ENCODE measurements at regions not wholly inside any gene's neighbourhood (a gene's known extent, or its start where the extent isn't known, plus 50 kb on each side); places are given as distances from the start of the nearest gene placed in this dataset.

DNA sequence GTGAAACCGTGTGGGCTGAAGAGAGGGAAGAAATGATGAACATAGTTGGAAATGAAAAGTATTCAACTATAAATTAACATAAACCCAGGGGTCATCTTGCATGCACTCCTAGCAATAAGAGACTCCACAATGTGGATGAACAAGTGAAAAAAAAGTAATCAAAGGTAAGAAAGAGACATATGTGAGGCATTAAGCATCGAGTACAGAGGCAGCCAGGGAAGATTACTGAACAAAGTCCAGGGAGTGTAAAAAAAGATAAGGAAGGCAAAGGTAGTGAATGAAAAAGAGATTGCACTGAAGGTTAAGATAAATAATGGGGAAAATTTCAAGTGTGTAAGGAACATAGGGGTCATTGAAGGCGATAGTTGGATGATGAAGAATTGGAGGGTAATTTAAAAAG, 330.8 kb upstream of the PROX1 start:
- no peak for DNase-seq

DNA sequence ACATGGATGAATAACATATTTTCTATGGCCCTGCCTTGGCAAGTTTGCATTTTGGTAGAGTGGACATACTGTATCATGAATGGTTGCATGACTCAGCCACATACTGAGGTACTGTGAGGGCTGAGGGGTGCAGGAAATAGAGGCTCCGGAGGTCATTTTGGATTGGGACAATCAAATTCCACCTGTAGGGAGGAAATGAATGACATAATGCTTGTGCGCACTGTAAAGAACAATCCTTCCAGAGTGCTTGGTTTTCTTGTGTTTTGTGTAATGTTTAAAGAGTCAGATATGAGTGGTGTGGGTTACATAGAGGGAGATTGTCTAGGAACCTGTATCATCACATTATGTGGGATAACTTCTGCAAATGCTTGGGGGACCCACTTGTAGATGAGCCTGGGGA, 329.9 kb upstream of the PROX1 start:
- no peak for DNase-seq

- no peak for DNase-seq
Measured at GRCh38 chr1:213658457-213658856, 329.3 kb upstream of the PROX1 start.

- no peak for DNase-seq
Measured at GRCh38 chr1:213659580-213660547, 327.9 kb upstream of the PROX1 start.

DNA sequence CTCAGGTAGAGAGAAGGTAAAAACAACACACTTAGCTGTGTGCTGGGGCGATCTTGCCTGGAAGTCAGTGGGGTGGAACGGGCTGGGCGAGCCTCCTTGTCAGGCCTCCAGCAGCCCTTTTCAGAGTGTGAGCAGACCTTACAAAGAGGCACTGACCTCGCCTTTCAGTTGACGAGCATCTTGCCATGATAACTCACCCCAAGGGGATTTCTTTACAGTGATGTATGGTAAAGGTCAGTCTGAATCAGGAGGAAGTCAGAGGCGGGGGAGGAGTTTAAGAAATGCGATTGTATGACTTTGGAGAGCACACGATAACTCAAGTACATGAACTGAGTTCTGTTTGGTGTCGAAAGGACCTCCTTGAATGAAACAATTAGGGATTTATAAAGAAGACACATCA, 326.5 kb upstream of the PROX1 start:
- no peak for DNase-seq

DNA sequence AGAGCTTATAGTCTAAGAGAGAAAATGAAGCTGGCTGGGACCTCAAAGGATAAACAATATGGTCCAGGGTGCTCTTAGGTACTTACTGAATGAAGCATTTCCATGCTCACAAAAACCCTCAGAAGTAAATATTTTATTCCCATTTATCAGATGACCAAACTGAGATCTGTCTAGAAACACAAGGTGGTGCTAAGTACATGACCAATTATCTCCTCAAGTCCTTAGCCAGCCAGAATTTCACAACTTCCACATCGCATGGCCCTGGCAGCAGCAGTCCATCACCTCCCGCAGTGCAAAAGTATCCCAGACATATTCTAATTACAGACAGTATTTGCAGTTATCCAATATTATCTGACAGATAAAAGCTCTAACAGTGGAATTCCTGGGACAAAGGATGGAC, 321.7 kb upstream of the PROX1 start:
- no peak for DNase-seq

DNA sequence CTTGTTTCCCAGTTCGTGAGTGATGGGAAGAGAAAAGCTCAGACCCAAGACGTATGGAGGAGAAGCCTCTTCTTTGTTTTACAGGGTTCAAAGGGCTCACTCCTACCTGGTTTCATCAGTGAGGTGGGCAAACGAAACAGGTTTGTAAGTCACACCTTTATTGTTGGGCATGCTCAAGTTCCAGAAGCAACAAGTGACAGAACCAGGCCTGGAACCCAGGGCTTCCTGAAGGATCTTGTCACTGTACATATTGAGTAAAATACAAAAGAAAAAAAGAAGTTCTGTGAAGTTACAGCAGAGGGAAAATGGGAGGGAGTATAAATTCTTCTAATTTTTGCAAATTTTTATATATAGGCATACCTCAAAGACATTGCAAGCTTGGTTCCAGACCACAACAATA, 320.9 kb upstream of the PROX1 start:
- no peak for DNase-seq

GRCh38 chr1:213669512-213669911, 318.3 kb upstream of the PROX1 start:
- no peak for DNase-seq

GRCh38 chr1:213669964-213670691, 317.6 kb upstream of the PROX1 start:
- no peak for DNase-seq

DNA sequence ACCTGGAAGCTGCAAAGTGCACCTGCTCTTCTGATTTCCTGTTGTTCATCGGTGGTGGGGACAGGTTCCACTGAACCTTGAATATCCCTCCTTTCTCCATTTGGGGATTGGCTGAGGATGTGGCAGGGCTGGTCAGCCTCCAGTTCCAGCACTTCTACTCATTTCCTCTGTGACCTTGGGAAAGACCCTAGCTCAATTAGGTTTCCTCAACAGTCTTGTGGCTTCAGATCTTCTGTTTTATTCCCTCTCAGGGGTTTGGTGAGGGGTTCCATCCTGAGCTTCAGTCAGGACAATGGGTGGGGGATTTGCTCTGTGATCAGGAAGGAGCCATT, 317.1 kb upstream of the PROX1 start:
- DNase-seq: no peak

- DNase-seq: no peak
Measured at GRCh38 chr1:213675043-213675442, 312.7 kb upstream of the PROX1 start.

- no peak for DNase-seq
Measured at GRCh38 chr1:213676736-213677135, 311.0 kb upstream of the PROX1 start.

- DNase-seq: no peak
Measured at GRCh38 chr1:213678348-213678747, 309.4 kb upstream of the PROX1 start.

DNA sequence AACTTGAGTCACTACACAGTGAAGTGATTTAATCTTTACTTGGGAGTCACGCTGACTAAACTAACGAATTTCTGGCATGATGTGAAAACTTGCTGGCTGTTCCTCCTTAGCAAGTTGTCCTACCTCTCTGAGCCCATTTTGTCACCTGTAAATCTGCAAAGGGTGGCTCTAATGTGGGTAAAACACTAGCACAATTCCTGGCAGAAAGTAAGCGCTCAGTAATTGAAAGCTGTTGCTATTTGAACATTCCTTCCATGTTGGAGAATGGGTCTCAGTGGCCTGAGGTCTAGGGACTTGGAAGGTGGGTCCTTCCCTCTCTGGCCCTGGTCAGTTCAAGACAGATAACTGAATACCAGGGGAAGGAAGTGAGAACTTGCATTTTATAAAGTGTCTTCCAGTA, 309.0 kb upstream of the PROX1 start:
- no peak for DNase-seq

DNA sequence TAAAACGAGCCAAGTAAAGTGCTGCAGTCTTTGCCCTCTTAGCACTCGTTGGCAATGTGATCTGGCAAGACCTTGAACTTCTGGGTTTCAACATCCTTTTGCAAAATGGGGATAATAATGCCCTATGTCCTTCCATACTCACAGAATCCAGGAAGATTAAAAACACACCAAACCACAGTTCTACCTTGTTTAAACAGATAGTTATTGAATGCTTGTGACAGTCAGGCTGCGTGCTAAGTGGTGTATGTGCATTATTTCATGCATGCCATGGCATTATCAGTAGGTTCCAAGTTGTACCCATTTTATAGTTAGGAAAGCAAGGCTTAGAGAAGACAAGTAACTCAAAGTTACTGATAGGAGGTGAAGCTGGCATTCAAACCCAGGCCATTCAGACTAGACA, 308.6 kb upstream of the PROX1 start:
- DNase-seq: no peak

GRCh38 chr1:213680677-213681325, 307.0 kb upstream of the PROX1 start:
- DNase-seq: no peak

- no peak for DNase-seq
Measured at GRCh38 chr1:213681788-213682340, 305.9 kb upstream of the PROX1 start.

DNA sequence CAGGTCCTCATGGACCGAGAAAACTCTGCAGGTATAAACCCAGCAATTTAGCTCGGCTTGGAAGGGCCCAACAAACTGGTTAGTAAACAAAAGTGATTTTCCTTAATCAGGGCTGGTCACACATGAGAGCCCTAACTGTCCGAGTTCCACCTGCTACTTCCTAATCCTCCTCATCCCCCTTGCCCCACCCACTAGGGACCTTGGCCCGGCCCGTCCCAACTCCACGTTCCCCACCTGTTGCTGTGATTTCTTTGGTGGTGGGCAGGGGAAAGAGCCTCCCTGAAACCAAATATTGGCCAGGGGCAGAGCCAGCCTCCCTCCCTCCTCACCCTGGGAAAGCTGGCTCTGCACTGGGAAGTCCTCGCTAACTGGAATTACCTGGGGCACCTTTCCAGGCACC, 304.2 kb upstream of the PROX1 start:
- no peak for DNase-seq

DNA sequence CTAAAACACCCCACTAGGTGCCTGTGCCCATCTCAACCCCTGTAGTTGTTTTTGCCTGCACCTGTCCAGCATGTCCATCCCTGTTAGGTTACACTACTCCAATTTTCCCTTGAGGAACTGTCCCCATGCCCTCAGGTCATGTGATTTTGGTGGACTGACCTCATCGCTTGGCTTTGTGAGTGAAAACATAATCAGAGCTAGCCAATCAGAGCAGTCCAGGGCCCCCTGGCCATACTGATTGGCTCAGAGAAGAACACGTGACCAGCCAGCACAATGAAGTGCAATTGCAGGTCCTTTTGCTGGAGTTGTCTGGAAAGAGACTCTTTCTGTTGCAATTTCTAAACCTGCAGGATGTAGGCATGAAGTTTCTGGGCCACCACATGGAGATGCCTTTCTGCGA, 303.3 kb upstream of the PROX1 start:
- DNase-seq: no peak

- no peak for DNase-seq
Measured at GRCh38 chr1:213685992-213686582, 301.7 kb upstream of the PROX1 start.

DNA sequence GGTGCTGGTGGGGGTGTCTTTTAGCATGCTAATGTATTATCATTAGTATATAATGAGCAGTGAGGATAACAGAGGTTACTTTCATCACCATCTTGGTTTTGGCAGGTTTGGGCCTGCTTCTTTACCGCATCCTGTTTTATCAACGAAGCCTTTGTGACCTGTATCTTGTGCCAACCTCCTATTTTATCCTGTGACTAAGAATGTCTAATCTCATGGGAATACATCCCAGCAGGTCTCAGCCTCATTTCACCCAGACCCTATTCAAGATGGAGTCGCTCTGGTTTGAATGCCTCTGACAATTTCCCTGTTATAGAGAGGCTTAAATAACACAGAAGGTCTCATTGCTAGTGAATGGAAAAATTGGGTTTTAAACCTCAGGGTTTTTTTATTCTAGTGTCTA, 300.8 kb upstream of the PROX1 start:
- DNase-seq: no peak

- no peak for DNase-seq
Measured at GRCh38 chr1:213687832-213688231, 299.9 kb upstream of the PROX1 start.

DNA sequence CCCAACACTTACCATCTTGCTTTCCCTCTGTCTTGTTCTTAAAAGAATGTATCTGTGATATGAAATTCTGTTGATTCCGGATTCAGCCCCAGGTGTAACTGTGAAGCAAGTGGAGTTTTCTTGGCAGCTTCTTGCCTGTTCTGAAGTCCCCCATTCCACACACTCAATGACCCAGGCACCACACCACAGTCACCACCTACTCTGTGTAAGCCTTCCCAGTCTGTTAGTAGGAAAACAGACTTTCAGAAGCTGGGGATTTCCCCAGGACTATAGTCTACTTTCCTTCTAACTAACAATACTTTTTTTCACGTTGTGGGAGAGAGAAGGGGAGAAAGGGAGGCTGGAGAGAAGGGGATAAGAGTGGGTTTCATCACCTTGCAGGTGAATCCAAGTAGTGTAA, 299.1 kb upstream of the PROX1 start:
- no peak for DNase-seq
